ENCODE measurements at regions not wholly inside any gene's neighbourhood (a gene's known extent, or its start where the extent isn't known, plus 50 kb on each side); places are given as distances from the start of the nearest gene placed in this dataset.
A peak's percentile ranks its signal among the peaks of the same experiment; 100 is the strongest.
"Not testable (repeated sequence)": the region's sequence is repeated elsewhere in the genome, so short reads cannot be mapped to it uniquely, and the experiment has no call there.

DNA sequence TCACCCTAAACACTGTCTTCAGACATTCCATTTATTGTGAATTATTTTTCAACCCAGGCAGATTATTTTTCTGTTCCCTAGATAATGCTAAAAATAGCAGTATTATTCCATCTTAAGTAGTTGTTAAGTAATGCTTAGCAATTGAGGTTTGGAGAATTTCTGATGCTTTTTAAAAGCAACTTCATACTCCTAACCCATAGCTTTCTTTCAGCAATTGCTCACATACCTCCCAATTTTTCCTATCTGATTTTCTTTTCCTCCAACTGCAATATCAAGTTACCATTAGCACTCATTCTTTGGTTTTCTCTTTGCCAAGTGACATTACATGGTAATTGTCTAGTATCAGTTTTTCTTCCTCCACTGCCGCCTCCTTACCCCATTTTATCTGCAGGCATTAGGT lies 104.7 kb downstream of the GPR85 start:
- DNase-seq = no peak

DNA sequence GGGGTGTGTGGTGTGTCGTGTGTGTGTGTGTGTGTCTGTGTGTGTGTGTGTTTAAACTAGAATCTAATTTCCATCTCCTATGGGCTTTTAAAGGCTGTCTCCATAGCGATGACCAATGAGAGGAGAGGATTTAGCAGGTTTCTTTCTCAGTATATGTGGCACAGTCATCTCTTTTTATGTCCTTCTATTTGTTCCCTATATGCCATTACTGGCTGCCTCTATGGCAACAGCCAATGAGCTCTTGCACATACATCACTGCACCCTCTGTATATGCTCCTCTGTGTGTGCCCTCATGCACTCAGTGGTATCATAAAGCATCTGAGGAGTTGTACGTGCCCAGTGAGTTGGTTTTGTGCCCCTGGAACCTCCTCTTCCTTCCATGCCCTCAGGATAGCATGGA lies 107.6 kb downstream of the GPR85 start:
- not testable (repeated sequence) for DNase-seq

- not testable (repeated sequence) for DNase-seq
These were observed 109.2 kb downstream of the GPR85 start for GRCh38 chr7:112977244-112977955.

DNA sequence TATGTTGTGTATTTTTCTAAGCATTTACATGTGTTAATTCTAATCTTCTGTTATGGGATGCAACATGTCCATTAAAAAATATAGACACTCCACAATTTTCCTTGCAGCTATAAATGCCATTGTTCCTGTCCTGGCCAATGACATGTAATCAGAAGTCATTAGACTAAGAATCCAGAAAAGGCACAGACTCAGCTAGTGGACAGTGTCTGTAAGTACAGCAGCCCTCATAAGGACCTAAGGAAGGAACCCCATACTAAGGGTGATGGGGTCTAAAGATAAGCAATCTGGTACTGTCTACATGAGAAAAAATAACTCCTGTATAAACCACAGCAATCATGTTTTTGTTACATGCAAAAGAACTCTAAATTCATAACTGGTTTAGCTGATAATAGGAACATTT lies 115.9 kb downstream of the GPR85 start:
- no peak for DNase-seq

- no peak for DNase-seq
These were observed 116.7 kb downstream of the GPR85 start for GRCh38 chr7:112969946-112970345.

GRCh38 chr7:112965506-112965905 lies 121.1 kb downstream of the GPR85 start:
- no peak for DNase-seq

DNA sequence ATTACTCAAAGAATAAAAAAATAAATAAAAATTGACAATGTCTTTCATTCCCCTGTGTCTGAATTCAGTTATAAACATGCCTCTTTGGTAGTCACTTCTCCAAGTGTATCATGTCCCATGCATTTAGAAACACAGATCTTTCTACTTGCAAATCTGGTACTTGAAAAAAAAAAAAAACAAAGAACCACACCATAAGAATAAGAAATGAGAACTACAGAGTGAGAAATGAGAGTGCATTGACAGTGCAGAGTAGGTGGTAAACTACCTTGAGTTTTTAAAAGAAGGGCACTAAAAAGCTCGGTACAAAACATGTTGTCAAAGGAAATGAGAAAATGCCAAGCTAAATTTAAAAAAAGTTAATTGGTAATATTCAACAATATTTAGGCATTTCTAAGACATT lies 123.0 kb downstream of the GPR85 start:
- no peak for DNase-seq

DNA sequence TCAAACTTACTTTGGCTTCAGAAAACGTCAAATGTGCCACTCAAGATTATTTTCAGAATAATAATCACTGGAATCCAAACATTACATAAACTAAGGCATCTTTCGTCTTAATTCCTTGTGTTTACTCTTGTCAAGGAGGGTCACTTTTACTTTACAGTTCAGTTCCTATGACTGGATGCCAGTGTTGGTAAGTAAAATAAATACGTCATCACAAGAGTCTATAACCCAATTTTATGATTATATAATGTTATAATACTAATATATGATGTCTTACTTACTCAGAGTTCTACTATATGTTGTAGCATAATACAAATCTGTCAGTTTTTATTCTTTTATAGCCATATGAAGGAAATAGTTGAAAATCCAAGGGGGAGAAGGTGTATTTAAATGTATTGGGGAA lies 123.8 kb downstream of the GPR85 start:
- DNase-seq = no peak

GRCh38 chr7:112959276-112959675 lies 127.4 kb downstream of the GPR85 start:
- no peak for DNase-seq

- DNase-seq = no peak
These were observed 127.9 kb downstream of the GPR85 start for GRCh38 chr7:112958775-112959174.

- DNase-seq = no peak
These were observed 128.7 kb downstream of the GPR85 start for GRCh38 chr7:112957901-112958300.

- not testable (repeated sequence) for DNase-seq
These were observed 133.6 kb downstream of the GPR85 start for GRCh38 chr7:112953031-112953430.

- no peak for DNase-seq
These were observed 135.6 kb downstream of the GPR85 start for GRCh38 chr7:112951070-112951469.

GRCh38 chr7:112949682-112950081 lies 136.9 kb downstream of the GPR85 start:
- not testable (repeated sequence) for DNase-seq

DNA sequence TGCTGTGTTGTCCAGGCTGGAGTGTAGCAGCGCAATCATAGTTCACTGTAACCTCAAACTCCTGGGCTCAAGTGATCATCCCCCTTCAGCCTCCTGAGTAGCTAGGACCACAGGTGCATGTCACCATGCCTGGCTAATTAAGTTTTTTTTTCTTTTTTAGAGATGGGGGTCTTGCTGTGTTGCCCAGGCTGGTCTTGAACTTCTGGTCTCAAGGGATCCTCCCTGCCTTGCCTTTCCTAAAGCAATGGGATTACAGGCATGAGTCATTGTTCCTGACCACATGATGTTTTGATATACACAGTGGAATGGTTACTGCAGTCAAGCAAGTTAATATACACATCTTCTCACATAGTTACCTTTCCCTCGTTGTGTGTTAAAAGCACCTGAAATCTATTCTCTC lies 140.3 kb downstream of the GPR85 start:
- DNase-seq = no peak

DNA sequence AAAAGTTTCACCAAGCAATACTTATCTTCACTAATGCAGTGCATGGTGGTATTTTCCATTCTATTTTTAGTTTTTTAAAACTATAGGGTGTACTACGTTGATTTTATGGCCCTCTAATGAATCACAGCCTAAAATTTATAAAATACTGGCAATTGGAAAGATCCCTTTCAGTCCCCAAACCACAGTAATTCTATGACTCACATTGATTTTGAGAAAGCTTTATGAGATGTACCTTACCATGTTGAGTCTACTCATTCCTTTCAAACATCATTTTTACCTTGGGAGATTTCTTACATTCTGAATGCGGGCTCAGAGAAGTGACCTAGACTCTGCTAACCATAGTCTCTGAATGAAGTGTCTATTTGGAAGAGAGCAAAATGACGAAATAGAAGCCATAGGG lies 141.6 kb downstream of the GPR85 start:
- no peak for DNase-seq

- no peak for DNase-seq
These were observed 143.6 kb downstream of the GPR85 start for GRCh38 chr7:112942981-112943380.

DNA sequence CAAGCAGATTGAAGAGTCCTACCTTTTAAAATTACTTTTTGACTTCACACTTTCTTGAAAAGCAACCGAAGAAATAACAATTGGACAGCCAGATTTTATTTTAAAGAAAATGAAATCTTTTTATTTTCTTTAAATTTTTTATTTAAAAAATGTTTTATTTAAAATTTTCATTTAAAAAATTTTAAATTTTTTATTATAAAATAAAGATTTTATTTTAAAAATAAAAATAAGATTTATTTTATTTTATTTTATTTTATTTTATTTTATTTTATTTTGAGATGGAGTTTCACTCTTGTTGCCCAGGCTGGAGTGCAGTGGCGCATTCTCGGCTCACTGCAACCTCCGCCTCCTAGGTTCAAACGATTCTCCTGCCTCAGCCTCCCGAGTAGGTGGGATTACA lies 144.5 kb downstream of the GPR85 start:
- DNase-seq = not testable (repeated sequence)

DNA sequence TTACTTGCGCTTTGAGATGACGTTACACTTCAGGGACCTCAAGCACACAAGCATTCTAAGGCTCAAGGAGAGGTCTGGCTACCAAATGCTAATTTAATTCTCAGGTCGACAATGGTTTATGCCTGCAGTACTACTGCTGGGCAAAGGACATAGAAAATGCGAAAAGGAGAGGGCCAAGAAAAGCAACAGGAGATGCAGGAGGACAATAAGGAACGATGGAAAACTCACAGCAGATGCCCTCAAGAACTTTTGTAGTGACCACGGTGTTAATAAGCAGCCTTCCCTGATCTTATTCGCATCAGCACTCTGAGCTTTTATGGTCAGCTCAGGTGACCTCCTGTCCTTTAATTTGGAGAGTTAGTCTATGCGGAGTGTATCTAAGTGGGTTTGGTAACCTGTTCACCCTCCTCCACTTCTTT lies 146.3 kb downstream of the GPR85 start:
- DNase-seq = no peak

- peak; percentile 99 to 100 for DNase-seq
These were observed 146.9 kb downstream of the GPR85 start for GRCh38 chr7:112939574-112940313.

- peak; percentile 15 to 33 for DNase-seq
These were observed 147.6 kb downstream of the GPR85 start for GRCh38 chr7:112938863-112939573.

DNA sequence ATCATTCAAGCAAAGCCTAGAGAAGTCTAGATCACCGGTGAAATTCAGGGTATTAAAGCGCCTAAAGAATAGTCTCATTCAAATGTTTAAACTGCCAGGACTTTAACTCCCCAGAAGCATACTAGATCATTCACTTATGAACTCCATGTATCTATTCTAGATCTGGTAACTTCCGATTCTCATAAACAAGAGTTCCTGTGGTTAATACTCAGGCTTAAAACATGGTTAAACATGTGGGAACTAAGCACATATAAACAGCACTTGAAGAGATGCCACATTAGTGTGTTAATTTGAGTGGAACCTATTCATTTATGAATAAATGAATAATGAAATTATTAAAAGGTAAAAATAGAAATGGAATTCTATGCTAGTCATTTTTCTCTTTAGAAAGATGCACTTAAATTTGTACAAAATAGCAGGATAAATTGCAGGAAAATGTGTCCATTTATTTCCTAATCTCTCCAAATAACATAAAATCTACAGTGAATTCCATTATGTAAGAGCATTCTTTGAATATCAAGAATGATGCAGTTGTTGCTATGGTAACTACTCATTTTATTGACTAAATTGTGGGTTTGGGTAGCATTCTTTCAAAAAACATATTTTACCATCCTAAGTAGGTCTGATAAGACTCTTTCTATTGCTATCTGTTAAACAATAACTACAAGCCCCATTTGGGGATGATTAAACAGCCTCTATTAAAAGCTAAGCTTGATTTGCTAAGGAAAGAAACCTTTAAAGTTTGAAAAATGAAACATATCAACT lies 147.6 kb upstream of the TMEM168 start:
- peak in 1 of 2 donors; percentile 26 for DNase-seq

DNA sequence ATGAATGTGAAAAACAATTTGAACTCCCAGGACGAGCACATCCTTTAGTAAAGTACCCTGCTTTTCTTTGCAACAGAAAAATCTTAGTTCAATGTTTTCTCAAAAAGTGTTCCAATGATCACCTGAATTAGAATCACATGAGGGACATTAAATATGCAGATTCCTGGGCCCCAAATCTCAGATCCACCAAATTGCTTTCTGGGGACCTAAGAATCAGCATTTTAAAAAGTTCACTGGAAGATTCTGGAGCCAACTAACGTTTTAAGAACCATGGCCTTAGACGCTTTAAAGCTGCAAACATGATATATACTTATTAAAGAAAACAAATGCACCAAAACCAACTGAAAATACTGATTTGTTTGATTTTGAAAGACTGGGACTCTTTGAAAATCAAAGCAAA lies 143.4 kb upstream of the TMEM168 start:
- DNase-seq = no peak
